SKM-1 (cell line): ENCODE measurements at regions not wholly inside any gene's neighbourhood (a gene's known extent, or its start where the extent isn't known, plus 50 kb on each side); places are given as distances from the start of the nearest gene placed in this dataset.
"Not testable (repeated sequence)": the region's sequence is repeated elsewhere in the genome, so short reads cannot be mapped to it uniquely, and the experiment has no call there.

Experiments
- DNase-seq: peaks from one replicate; lab custom pipeline; 2025; ENCODE audit not compliant: unreplicated experiment; lab: John Stamatoyannopoulos, UW

GRCh38 chr10:63003816-63004453, 129.2 kb upstream of the NRBF2 start:
- DNase-seq, result no peak

GRCh38 chr10:62996925-62997324, 136.2 kb upstream of the NRBF2 start:
- DNase-seq, result no peak

GRCh38 chr10:62996516-62996915, 136.6 kb upstream of the NRBF2 start:
- DNase-seq, result no peak

GRCh38 chr10:62993121-62993520, 140.0 kb upstream of the NRBF2 start:
- DNase-seq, result no peak

GRCh38 chr10:62992145-62992721, 140.9 kb upstream of the NRBF2 start:
- no peak for DNase-seq

GRCh38 chr10:62990126-62990525, 143.0 kb upstream of the NRBF2 start:
- DNase-seq, result no peak

- no peak for DNase-seq
These were observed 147.1 kb upstream of the NRBF2 start for GRCh38 chr10:62985807-62986600.

GRCh38 chr10:62981096-62981495, 152.0 kb upstream of the NRBF2 start:
- DNase-seq, result no peak

- no peak for DNase-seq
These were observed 152.4 kb upstream of the NRBF2 start for GRCh38 chr10:62980687-62981086.

- no peak for DNase-seq
These were observed 153.2 kb upstream of the NRBF2 start for GRCh38 chr10:62979921-62980320.

- DNase-seq, result no peak
These were observed 154.6 kb upstream of the NRBF2 start for GRCh38 chr10:62978482-62978881.

GRCh38 chr10:62974795-62975194, 158.3 kb upstream of the NRBF2 start:
- DNase-seq, result not testable (repeated sequence)

- no peak for DNase-seq
These were observed 155.9 kb upstream of the EGR2 start for GRCh38 chr10:62972103-62972502.

GRCh38 chr10:62964026-62964425, 147.9 kb upstream of the EGR2 start:
- DNase-seq, result no peak

- no peak for DNase-seq
These were observed 145.9 kb upstream of the EGR2 start for GRCh38 chr10:62961951-62962523.

- no peak for DNase-seq
These were observed 144.2 kb upstream of the EGR2 start for GRCh38 chr10:62960416-62960815.

- DNase-seq, result no peak
These were observed 143.4 kb upstream of the EGR2 start for GRCh38 chr10:62959553-62959952.

GRCh38 chr10:62958980-62959379, 142.8 kb upstream of the EGR2 start:
- DNase-seq, result no peak

- no peak for DNase-seq
These were observed 130.1 kb upstream of the EGR2 start for GRCh38 chr10:62946278-62946677.

- DNase-seq, result peak; percentile 51
These were observed 123.5 kb upstream of the EGR2 start for GRCh38 chr10:62939698-62940097.

GRCh38 chr10:62938672-62939071, 122.5 kb upstream of the EGR2 start:
- no peak for DNase-seq

GRCh38 chr10:62937674-62938073, 121.5 kb upstream of the EGR2 start:
- no peak for DNase-seq
